HFFc6 (cell line): ENCODE measurements at regions not wholly inside any gene's neighbourhood (a gene's known extent, or its start where the extent isn't known, plus 50 kb on each side); places are given as distances from the start of the nearest gene placed in this dataset.

Experiments used
- DNase-seq: peaks from one replicate; pipeline ENCODE4 v3.0.0-alpha.2; 2018
- H3K27ac Mint-ChIP-seq: 2 replicates; pipeline ENCODE4 v1.8.0; 2020; ENCODE audit warnings: mild to moderate bottlenecking, mixed read lengths
- H3K27me3 Mint-ChIP-seq: 2 replicates; pipeline ENCODE4 v1.8.0; 2021; ENCODE audit warnings: mild to moderate bottlenecking, moderate library complexity, mixed read lengths; ENCODE audit not compliant: insufficient read depth
- H3K36me3 Mint-ChIP-seq: 2 replicates; pipeline ENCODE4 v1.8.0; 2021; ENCODE audit warnings: low read depth, mixed read lengths
- H3K4me1 Mint-ChIP-seq: 2 replicates; pipeline ENCODE4 v1.8.0; 2020; ENCODE audit warnings: low read depth, mixed read lengths
- H3K4me3 Mint-ChIP-seq: 2 replicates; pipeline ENCODE4 v1.8.0; 2020; ENCODE audit warnings: mild to moderate bottlenecking, moderate library complexity, mixed read lengths
- H3K9me3 Mint-ChIP-seq: 2 replicates; pipeline ENCODE4 v1.8.0; 2020; ENCODE audit warnings: mild to moderate bottlenecking, mixed read lengths
- CTCF ChIP-seq: fragments of 200-600 bp; sonication (generic); IDR thresholded peaks from 2 replicates; pipeline ENCODE4 v1.5.0; 2021; ENCODE audit warnings: antibody characterized with exemption, mild to moderate bottlenecking

- Mint-ChIP-seq H3K9me3 (peaks cover 20% of the 10 kb centered on the region), H3K27me3 (no peaks in the 10 kb centered on the region; the same call in 1 of the 2 replicates), H3K36me3 (peaks cover 14% of the 10 kb centered on the region), H3K27ac (no peak overlapping the region), H3K4me3 (no peak overlapping the region), H3K4me1 (no peaks in the 10 kb centered on the region)
- DNase-seq = no peak
- TF ChIP-seq CTCF = no peak
Observed at GRCh38 chr5:82913971-82914370, 163.2 kb downstream of the TMEM167A start.

GRCh38 chr5:82912462-82912861 is 164.7 kb downstream of the TMEM167A start:
- Mint-ChIP-seq H3K4me1 (no peaks in the 10 kb centered on the region), H3K27me3 (no peaks in the 10 kb centered on the region; the same call in 1 of the 2 replicates)

GRCh38 chr5:82911910-82912309 is 165.3 kb downstream of the TMEM167A start:
- DNase-seq = no peak
- H3K4me3 Mint-ChIP-seq = no peak overlapping the region
- TF ChIP-seq CTCF = no peak

More at GRCh38 chr5:82912462-82912861, 164.7 kb downstream of the TMEM167A start:
- H3K36me3 Mint-ChIP-seq = peaks cover 14% of the 10 kb centered on the region
- no peak overlapping the region for H3K27ac Mint-ChIP-seq
- DNase-seq = no peak
- TF ChIP-seq CTCF = no peak
- H3K9me3 Mint-ChIP-seq = peaks cover 20% of the 10 kb centered on the region
- H3K4me3 Mint-ChIP-seq = no peak overlapping the region

GRCh38 chr5:82910905-82911304 is 166.3 kb downstream of the TMEM167A start:
- H3K9me3 Mint-ChIP-seq = peaks cover 15% of the 10 kb centered on the region
- H3K27ac Mint-ChIP-seq = no peak overlapping the region

More at GRCh38 chr5:82911910-82912309, 165.3 kb downstream of the TMEM167A start:
- peaks cover 20% of the 10 kb centered on the region for H3K9me3 Mint-ChIP-seq
- H3K27ac Mint-ChIP-seq = no peak overlapping the region
- H3K36me3 Mint-ChIP-seq = peaks cover 14% of the 10 kb centered on the region
- no peaks in the 10 kb centered on the region; the same call in 1 of the 2 replicates for H3K27me3 Mint-ChIP-seq
- no peaks in the 10 kb centered on the region for H3K4me1 Mint-ChIP-seq

GRCh38 chr5:82910491-82910890 is 166.7 kb downstream of the TMEM167A start:
- Mint-ChIP-seq H3K27ac (no peak overlapping the region), H3K9me3 (peaks cover 11% of the 10 kb centered on the region), H3K4me1 (no peaks in the 10 kb centered on the region), H3K27me3 (no peaks in the 10 kb centered on the region; the same call in 1 of the 2 replicates), H3K4me3 (no peak overlapping the region), H3K36me3 (peaks cover 7% of the 10 kb centered on the region)
- DNase-seq = no peak
- TF ChIP-seq CTCF = no peak

More at GRCh38 chr5:82910905-82911304, 166.3 kb downstream of the TMEM167A start:
- Mint-ChIP-seq H3K4me1 (no peaks in the 10 kb centered on the region), H3K4me3 (no peak overlapping the region), H3K27me3 (no peaks in the 10 kb centered on the region; the same call in 1 of the 2 replicates), H3K36me3 (peaks cover 11% of the 10 kb centered on the region)
- DNase-seq = no peak
- TF ChIP-seq CTCF = no peak

GRCh38 chr5:82909771-82910170 is 167.4 kb downstream of the TMEM167A start:
- no peak overlapping the region for H3K27ac Mint-ChIP-seq
- no peak overlapping the region for H3K4me3 Mint-ChIP-seq
- no peaks in the 10 kb centered on the region for H3K4me1 Mint-ChIP-seq
- peaks cover 4% of the 10 kb centered on the region; the same call in 1 of the 2 replicates for H3K9me3 Mint-ChIP-seq
- TF ChIP-seq CTCF = no peak
- no peaks in the 10 kb centered on the region for H3K27me3 Mint-ChIP-seq
- no peaks in the 10 kb centered on the region for H3K36me3 Mint-ChIP-seq
- DNase-seq = no peak
